Fibroblast of lung (primary cell): ENCODE measurements at regions not wholly inside any gene's neighbourhood (a gene's known extent, or its start where the extent isn't known, plus 50 kb on each side); places are given as distances from the start of the nearest gene placed in this dataset.
"Not testable (repeated sequence)": the region's sequence is repeated elsewhere in the genome, so short reads cannot be mapped to it uniquely, and the experiment has no call there.

Experiments used
- DNase-seq, 2 donors: peaks; one replicate each; pipeline versions ENCODE4 v3.0.0 to v3.0.0-alpha.2; 2010; ENCODE audit warnings: low read depth in 2 of 2
- H2AFZ ChIP-seq: 2 replicates; pipeline ENCODE4 v1.5.1; 2012; ENCODE audit warnings: low read length, control low read depth, inconsistent platforms
- H3K27ac ChIP-seq: 2 replicates; pipeline ENCODE4 v1.5.1; 2011; ENCODE audit warnings: low read length, control low read depth; ENCODE audit not compliant: insufficient read depth
- H3K27me3 ChIP-seq: 2 replicates; pipeline ENCODE4 v1.5.1; 2011; ENCODE audit warnings: mild to moderate bottlenecking, low read length; ENCODE audit not compliant: control insufficient read depth, insufficient read depth
- H3K36me3 ChIP-seq: 2 replicates; pipeline ENCODE4 v1.5.1; 2011; ENCODE audit warnings: low read length; ENCODE audit not compliant: control insufficient read depth, insufficient read depth
- H3K4me1 ChIP-seq: 2 replicates; pipeline ENCODE4 v1.5.1; 2011; ENCODE audit warnings: low read length; ENCODE audit not compliant: control insufficient read depth, insufficient read depth; ENCODE audit errors: extremely low read depth
- H3K4me2 ChIP-seq: 2 replicates; pipeline ENCODE4 v1.5.1; 2011; ENCODE audit warnings: low read length, control low read depth; ENCODE audit not compliant: insufficient read depth; ENCODE audit errors: extremely low read depth
- H3K4me3 ChIP-seq, 4 experiments: fragments of 200-600 bp in 1 of 4; sonication (generic) in 1 of 4; replicated peaks in 1 of 4; 2 replicates each; pipeline ENCODE4 v1.5.1; 2011 to 2016; ENCODE audit warnings: low read length in 4 of 4, low read depth in 3 of 4, mild to moderate bottlenecking in 3 of 4, control low read depth in 2 of 4, inconsistent platforms in 1 of 4, mixed read lengths in 1 of 4; ENCODE audit not compliant: insufficient read depth in 1 of 4; ENCODE audit errors: control extremely low read depth in 1 of 4
- H3K79me2 ChIP-seq: 2 replicates; pipeline ENCODE4 v1.5.1; 2012; ENCODE audit warnings: mild to moderate bottlenecking, low read length, inconsistent platforms; ENCODE audit not compliant: control insufficient read depth, insufficient read depth
- H3K9ac ChIP-seq: 2 replicates; pipeline ENCODE4 v1.5.1; 2011; ENCODE audit warnings: mild to moderate bottlenecking, low read length, control low read depth; ENCODE audit not compliant: insufficient read depth
- H3K9me3 ChIP-seq: 2 replicates; pipeline ENCODE4 v1.5.1; 2012; ENCODE audit warnings: low read depth, low read length; ENCODE audit not compliant: control insufficient read depth, insufficient read depth
- H4K20me1 ChIP-seq: 2 replicates; pipeline ENCODE4 v1.5.1; 2011; ENCODE audit warnings: low read length; ENCODE audit not compliant: control insufficient read depth, insufficient read depth; ENCODE audit errors: extremely low read depth
- EZH2 ChIP-seq: IDR thresholded peaks from 2 replicates; pipeline ENCODE4 v1.5.1; 2012; ENCODE audit warnings: low read length, control low read depth, mild to moderate bottlenecking; ENCODE audit errors: missing control alignments
- TF ChIP-seq, protein P1 (sequence below), 2 donors: IDR thresholded peaks in 1 of 2; conservative IDR thresholded peaks in 1 of 2; 1 replicate in 1 of 2; 2 replicates in 1 of 2; pipeline ENCODE4 v1.5.1; 2011 to 2012; ENCODE audit warnings: low read length in 2 of 2, control low read depth in 1 of 2, inconsistent platforms in 1 of 2, low read depth in 1 of 2, mild to moderate bottlenecking in 1 of 2

DNA sequence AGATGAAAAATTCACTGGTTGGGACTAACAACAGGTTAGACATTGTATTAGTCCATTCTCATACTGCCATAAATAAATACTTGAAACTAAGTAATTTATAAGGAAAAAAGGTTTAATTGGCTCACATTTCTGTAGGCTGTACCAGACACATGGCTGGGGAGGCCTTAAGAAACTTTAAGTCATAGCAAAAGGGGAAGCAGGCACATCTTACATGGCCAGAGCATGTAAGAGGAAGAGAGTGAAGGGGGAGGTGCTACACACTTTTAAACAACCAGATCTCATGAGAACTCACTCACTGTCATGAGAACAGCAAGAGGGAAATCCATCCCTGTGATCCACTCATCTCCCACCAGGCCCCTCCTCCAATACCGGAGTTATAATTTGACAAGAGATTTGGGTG, 125.9 kb downstream of the SUCLA2 start:
- Histone ChIP-seq H3K9me3 (no peaks in the 10 kb centered on the region), H3K4me2 (no peak overlapping the region), H2AFZ (no peak overlapping the region), H3K4me1 (no peaks in the 10 kb centered on the region), H3K4me3 (no peak overlapping the region), H4K20me1 (no peaks in the 10 kb centered on the region), H3K36me3 (no peaks in the 10 kb centered on the region), H3K27me3 (no peaks in the 10 kb centered on the region), H3K79me2 (no peaks in the 10 kb centered on the region), H3K9ac (no peak overlapping the region), H3K27ac (no peak overlapping the region)
- TF ChIP-seq, protein P1, sequence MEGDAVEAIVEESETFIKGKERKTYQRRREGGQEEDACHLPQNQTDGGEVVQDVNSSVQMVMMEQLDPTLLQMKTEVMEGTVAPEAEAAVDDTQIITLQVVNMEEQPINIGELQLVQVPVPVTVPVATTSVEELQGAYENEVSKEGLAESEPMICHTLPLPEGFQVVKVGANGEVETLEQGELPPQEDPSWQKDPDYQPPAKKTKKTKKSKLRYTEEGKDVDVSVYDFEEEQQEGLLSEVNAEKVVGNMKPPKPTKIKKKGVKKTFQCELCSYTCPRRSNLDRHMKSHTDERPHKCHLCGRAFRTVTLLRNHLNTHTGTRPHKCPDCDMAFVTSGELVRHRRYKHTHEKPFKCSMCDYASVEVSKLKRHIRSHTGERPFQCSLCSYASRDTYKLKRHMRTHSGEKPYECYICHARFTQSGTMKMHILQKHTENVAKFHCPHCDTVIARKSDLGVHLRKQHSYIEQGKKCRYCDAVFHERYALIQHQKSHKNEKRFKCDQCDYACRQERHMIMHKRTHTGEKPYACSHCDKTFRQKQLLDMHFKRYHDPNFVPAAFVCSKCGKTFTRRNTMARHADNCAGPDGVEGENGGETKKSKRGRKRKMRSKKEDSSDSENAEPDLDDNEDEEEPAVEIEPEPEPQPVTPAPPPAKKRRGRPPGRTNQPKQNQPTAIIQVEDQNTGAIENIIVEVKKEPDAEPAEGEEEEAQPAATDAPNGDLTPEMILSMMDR (conservative IDR thresholded peaks at IDR 0.05 in 1 of 2, IDR thresholded peaks at IDR 0.05 in 1 of 2; ENCODE audit: low read depth in 1 of 2, low read length in 2 of 2): no peak
- no peak for TF ChIP-seq EZH2
- no peak for DNase-seq

DNA sequence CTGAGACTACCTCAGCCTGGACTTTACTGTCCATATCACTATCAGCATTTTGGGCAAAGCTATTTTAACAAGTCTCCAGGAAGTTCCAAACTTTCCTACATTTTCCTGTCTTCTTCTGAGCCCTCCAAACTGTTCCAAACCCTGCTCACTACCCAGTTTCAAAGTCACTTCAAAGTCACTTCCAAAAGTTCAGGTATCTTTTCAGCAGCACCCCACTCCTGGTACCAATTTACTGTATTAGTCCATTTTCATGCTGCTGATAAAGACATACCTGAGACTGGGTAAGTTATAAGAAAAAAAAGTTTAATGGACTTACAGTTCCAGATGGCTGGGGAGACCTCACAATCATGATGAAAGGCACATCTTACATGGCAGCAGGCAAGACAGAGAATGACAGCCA, 127.1 kb downstream of the SUCLA2 start:
- H3K4me2 ChIP-seq, H3K9me3 ChIP-seq, H3K9ac ChIP-seq, H3K27ac ChIP-seq, H3K36me3 ChIP-seq, H3K27me3 ChIP-seq, H3K4me3 ChIP-seq, H3K79me2 ChIP-seq, H4K20me1 ChIP-seq, H3K4me1 ChIP-seq, DNase-seq, H2AFZ ChIP-seq: not testable (repeated sequence)

DNA sequence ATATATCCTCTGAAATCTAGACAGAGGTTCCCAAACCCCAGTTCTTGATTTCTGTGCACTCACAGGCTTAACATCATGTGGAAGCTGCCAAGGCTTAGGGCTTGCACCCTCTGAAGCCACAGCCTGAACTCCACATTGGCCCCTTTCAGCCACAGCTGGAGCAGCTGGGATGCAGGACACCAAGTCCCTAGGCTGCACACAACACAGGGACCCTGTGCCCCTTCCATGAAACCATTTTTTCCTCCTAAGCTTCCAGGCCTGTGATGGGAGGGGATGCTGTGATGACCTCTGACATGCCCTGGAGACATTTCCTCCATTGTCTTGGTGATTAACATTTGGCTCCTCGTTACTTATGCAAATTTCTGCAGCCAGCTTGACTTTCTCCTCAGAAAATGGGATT, 127.8 kb downstream of the SUCLA2 start:
- not testable (repeated sequence) for H3K4me2 ChIP-seq, H3K36me3 ChIP-seq, H2AFZ ChIP-seq, H3K9ac ChIP-seq, H3K27me3 ChIP-seq, H3K79me2 ChIP-seq, H4K20me1 ChIP-seq, H3K9me3 ChIP-seq, H3K4me3 ChIP-seq, H3K27ac ChIP-seq, DNase-seq, H3K4me1 ChIP-seq

GRCh38 chr13:47869776-47870175, 131.3 kb downstream of the SUCLA2 start:
- Histone ChIP-seq H3K4me2 (no peak overlapping the region), H4K20me1 (no peaks in the 10 kb centered on the region), H3K27me3 (no peaks in the 10 kb centered on the region), H3K9me3 (no peaks in the 10 kb centered on the region), H3K4me1 (no peaks in the 10 kb centered on the region), H3K9ac (no peak overlapping the region), H3K4me3 (no peak overlapping the region), H3K79me2 (no peaks in the 10 kb centered on the region), H3K27ac (no peak overlapping the region), H3K36me3 (no peaks in the 10 kb centered on the region), H2AFZ (no peak overlapping the region)
- no peak for TF ChIP-seq EZH2
- TF ChIP-seq, protein P1 (conservative IDR thresholded peaks at IDR 0.05 in 1 of 2, IDR thresholded peaks at IDR 0.05 in 1 of 2; ENCODE audit: low read depth in 1 of 2, low read length in 2 of 2): no peak
- DNase-seq: no peak
